OCI-LY3 (cell line): ENCODE measurements at regions not wholly inside any gene's neighbourhood (a gene's known extent, or its start where the extent isn't known, plus 50 kb on each side); places are given as distances from the start of the nearest gene placed in this dataset.

Experiments
- H2AFZ ChIP-seq: fragments of 200-600, 300-600 bp; shearing (Covaris generic); 2 replicates; pipeline ENCODE4 v1.6.0; 2014; ENCODE audit warnings: antibody characterized with exemption, low read depth, low read length
- H3K27ac ChIP-seq: fragments of 200-600, 300-600 bp; sonication (generic); 2 replicates; pipeline ENCODE4 v1.5.1; 2014; ENCODE audit warnings: mild to moderate bottlenecking, low read length, moderate library complexity, mixed read lengths
- H3K27me3 ChIP-seq: fragments of 200-600, 300-600 bp; sonication (generic); 2 replicates; pipeline ENCODE4 v1.6.1; 2014; ENCODE audit warnings: low read depth, low read length, mixed read lengths
- H3K36me3 ChIP-seq: fragments of 200-600, 300-600 bp; sonication (generic); replicated peaks from 2 replicates; pipeline ENCODE3; 2014; ENCODE audit warnings: low read depth, low read length, mixed read lengths
- H3K4me1 ChIP-seq: fragments of 300-600, 200-600 bp; sonication (generic); 2 replicates; pipeline ENCODE4 v1.6.1; 2014; ENCODE audit warnings: low read length, mixed read lengths
- H3K4me2 ChIP-seq: fragments of 200-600, 300-600 bp; sonication (generic); 2 replicates; pipeline ENCODE4 v1.6.1; 2014; ENCODE audit warnings: low read length, mixed read lengths
- H3K4me3 ChIP-seq: fragments of 300-600, 200-600 bp; sonication (generic); 2 replicates; pipeline ENCODE4 v1.5.1; 2014; ENCODE audit warnings: antibody characterized with exemption, mild to moderate bottlenecking, low read length, moderate library complexity
- H3K79me2 ChIP-seq: fragments of 300-600, 200-600 bp; shearing (Covaris generic); 2 replicates; pipeline ENCODE4 v1.6.1; 2014; ENCODE audit warnings: mild to moderate bottlenecking, low read length, mixed read lengths
- H3K9ac ChIP-seq: fragments of 300-600, 200-600 bp; shearing (Covaris generic); 2 replicates; pipeline ENCODE4 v1.6.0; 2014; ENCODE audit warnings: mild to moderate bottlenecking, low read length, moderate library complexity
- H3K9me3 ChIP-seq: fragments of 200-600, 300-600 bp; shearing (Covaris generic); 2 replicates; pipeline ENCODE4 v1.6.1; 2014; ENCODE audit warnings: low read length, mixed read lengths; ENCODE audit not compliant: insufficient read depth
- H4K20me1 ChIP-seq: fragments of 200-600, 300-600 bp; sonication (generic); 2 replicates; pipeline ENCODE4 v1.6.1; 2016; ENCODE audit warnings: low read length, mixed read lengths; ENCODE audit not compliant: insufficient read depth
- CTCF ChIP-seq: fragments of 200-600, 300-600 bp; sonication (generic); IDR thresholded peaks from 2 replicates; pipeline ENCODE4 v1.5.1; 2014; ENCODE audit warnings: antibody characterized with exemption, low read length, low read depth
- EZH2phosphoT487 ChIP-seq: fragments of 200-600 bp; shearing (Covaris generic); IDR thresholded peaks from 2 replicates; pipeline ENCODE4 v1.6.1; 2018; ENCODE audit warnings: antibody characterized with exemption, mixed run types, low read depth

- Histone ChIP-seq H3K79me2 (no peaks in the 10 kb centered on the region), H3K27ac (no peak overlapping the region), H3K9me3 (no peaks in the 10 kb centered on the region), H3K4me1 (no peaks in the 10 kb centered on the region), H3K27me3 (0 out of 2 replicates have a peak, but pooled peaks cover 2% of the 10 kb centered on the region), H4K20me1 (no peaks in the 10 kb centered on the region), H3K36me3 (no peaks in the 10 kb centered on the region), H3K9ac (no peak overlapping the region), H3K4me3 (no peak overlapping the region), H2AFZ (no peak overlapping the region), H3K4me2 (no peak overlapping the region)
- no peak for TF ChIP-seq CTCF
- no peak for TF ChIP-seq EZH2phosphoT487
Measured at GRCh38 chr1:208511242-208511860, 267.2 kb upstream of the PLXNA2 start.

DNA sequence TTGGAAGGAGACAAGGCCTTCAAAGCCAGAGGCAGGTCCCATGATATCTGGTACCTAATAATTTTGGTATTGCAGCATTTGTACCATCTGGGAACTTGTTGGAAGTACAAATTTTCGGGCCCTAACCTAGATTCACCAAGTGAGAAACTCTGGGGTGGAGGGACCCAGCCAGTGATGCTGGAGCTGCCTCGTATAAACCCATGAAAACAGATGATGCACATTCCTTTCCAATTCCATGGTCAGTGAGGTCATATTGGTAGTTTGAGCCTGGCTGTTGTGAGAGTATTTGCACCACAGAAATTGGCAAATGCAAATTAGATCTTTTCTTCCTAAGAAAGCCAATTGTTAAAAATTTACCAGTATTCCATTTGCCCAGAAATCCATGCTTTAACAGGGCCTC, 269.6 kb upstream of the PLXNA2 start:
- TF ChIP-seq EZH2phosphoT487 (no peak), CTCF (no peak)
- no peak overlapping the region for H3K27ac ChIP-seq
- H3K36me3 ChIP-seq: no peaks in the 10 kb centered on the region
- H3K4me2 ChIP-seq: no peak overlapping the region
- no peaks in the 10 kb centered on the region for H3K79me2 ChIP-seq
- no peaks in the 10 kb centered on the region for H4K20me1 ChIP-seq
- H3K9ac ChIP-seq: no peak overlapping the region
- H3K27me3 ChIP-seq: 0 out of 2 replicates have a peak, but pooled peaks cover 2% of the 10 kb centered on the region
- H3K9me3 ChIP-seq: no peaks in the 10 kb centered on the region
- peaks cover 8% of the 10 kb centered on the region; the same call in 1 of the 2 replicates for H3K4me1 ChIP-seq
- H3K4me3 ChIP-seq: no peak overlapping the region
- no peak overlapping the region for H2AFZ ChIP-seq

DNA sequence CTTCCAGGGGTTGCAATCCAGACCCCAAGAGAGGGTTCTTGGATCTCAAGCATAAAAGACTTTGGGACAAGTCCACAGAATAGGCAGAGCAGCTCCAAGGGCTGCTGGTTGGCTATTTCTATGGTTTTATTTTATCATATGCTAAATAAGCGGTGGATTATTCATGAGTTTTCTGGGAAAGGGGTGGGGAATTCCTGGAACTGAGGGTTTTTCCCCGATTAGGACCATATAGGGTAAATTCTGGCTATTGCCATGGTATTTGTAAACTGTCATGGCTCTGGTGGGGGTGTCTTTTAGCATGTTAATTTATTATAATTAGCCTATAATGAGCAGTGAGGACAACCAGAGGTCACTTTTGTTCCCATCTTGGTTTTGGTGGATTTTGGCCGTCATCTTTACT, 270.9 kb upstream of the PLXNA2 start:
- H4K20me1 ChIP-seq: no peaks in the 10 kb centered on the region
- H3K4me2 ChIP-seq: no peak overlapping the region

DNA sequence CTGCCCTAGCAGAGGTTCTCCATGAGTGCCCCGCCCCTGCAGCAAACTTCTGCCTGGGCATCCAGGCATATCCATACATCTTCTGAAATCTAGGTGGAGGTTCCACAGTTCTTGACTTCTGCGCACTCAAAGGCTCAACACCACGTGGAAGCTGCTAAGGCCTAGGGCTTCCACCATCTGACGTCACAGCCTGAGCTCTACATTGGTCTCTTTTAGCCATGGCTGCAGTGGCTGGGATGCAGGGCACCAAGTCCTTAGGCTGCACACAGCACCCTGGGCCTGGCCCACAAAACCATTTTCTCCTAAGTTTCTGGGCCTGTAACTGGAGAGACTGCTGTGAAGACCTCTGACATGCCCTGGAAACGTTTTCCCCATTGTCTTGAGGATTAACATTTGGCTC, 272.6 kb upstream of the PLXNA2 start:
- no peak for TF ChIP-seq CTCF
- no peak for TF ChIP-seq EZH2phosphoT487
- H3K9me3 ChIP-seq: no peaks in the 10 kb centered on the region
- no peak overlapping the region for H2AFZ ChIP-seq
- H3K27ac ChIP-seq: no peak overlapping the region
- H3K79me2 ChIP-seq: no peaks in the 10 kb centered on the region
- H3K4me3 ChIP-seq: no peak overlapping the region
- H4K20me1 ChIP-seq: no peaks in the 10 kb centered on the region
- peaks cover 2% of the 10 kb centered on the region; the same call in 1 of the 2 replicates for H3K27me3 ChIP-seq
- no peak overlapping the region for H3K9ac ChIP-seq
- peaks cover 8% of the 10 kb centered on the region; the same call in 1 of the 2 replicates for H3K4me1 ChIP-seq
- H3K4me2 ChIP-seq: no peak overlapping the region
- no peaks in the 10 kb centered on the region for H3K36me3 ChIP-seq

More for the DNA sequence above, 270.9 kb upstream of the PLXNA2 start:
- Histone ChIP-seq H3K27me3 (0 out of 2 replicates have a peak, but pooled peaks cover 2% of the 10 kb centered on the region), H3K9ac (no peak overlapping the region), H3K36me3 (no peaks in the 10 kb centered on the region), H3K79me2 (no peaks in the 10 kb centered on the region), H3K4me3 (no peak overlapping the region), H3K9me3 (no peaks in the 10 kb centered on the region), H3K27ac (no peak overlapping the region), H2AFZ (no peak overlapping the region), H3K4me1 (peaks cover 8% of the 10 kb centered on the region; the same call in 1 of the 2 replicates)
- TF ChIP-seq EZH2phosphoT487: no peak
- no peak for TF ChIP-seq CTCF
